ENCODE measurements at regions not wholly inside any gene's neighbourhood (a gene's known extent, or its start where the extent isn't known, plus 50 kb on each side); places are given as distances from the start of the nearest gene placed in this dataset.
A peak's percentile ranks its signal among the peaks of the same experiment; 100 is the strongest.

- Histone ChIP-seq H3K9ac (replicated peaks in 1 of 4; ENCODE audit: extremely low read depth in 1 of 4, low read depth in 3 of 4, low read length in 3 of 4) (no peak overlapping the region), H2BK5ac (ENCODE audit: low read depth, low read length) (0 out of 2 replicates have a peak overlapping the region, but pooled peaks have one; percentile 13), H3K18ac (ENCODE audit: extremely low read depth, low read length) (no peak overlapping the region), H3K23me2 (ENCODE audit: low read depth, low read length) (no peaks in the 10 kb centered on the region), H3K23ac (ENCODE audit: insufficient read length) (no peak overlapping the region), H2BK12ac (ENCODE audit: low read depth, low read length) (no peak overlapping the region; the same call in 1 of the 2 replicates), H3K4me2 (ENCODE audit: insufficient read depth in 1 of 2, low read depth in 2 of 2, low read length in 2 of 2) (no peak overlapping the region), H3K56ac (replicated peaks; ENCODE audit: insufficient read length, low read depth, low read length) (no peak overlapping the region), H2AFZ (ENCODE audit: low read length) (peak overlapping the region; percentile 89), H3K79me1 (ENCODE audit: low read depth, low read length) (no peaks in the 10 kb centered on the region), H3K79me2 (ENCODE audit: control insufficient read depth in 1 of 2, insufficient read depth in 2 of 2, low read length in 2 of 2) (no peaks in the 10 kb centered on the region), H2BK120ac (replicated peaks; ENCODE audit: low read depth, low read length) (no peak overlapping the region), H3K9me3 (ENCODE audit: insufficient read depth in 2 of 2, low read depth in 1 of 2, low read length in 1 of 2) (no peaks in the 10 kb centered on the region; a peak in 2 of 4 replicates), H4K8ac (ENCODE audit: extremely low read depth, insufficient read depth, low read length) (no peak overlapping the region), H3K14ac (ENCODE audit: insufficient read length) (no peak overlapping the region), H4K5ac (ENCODE audit: insufficient read length, low read depth, low read length) (no peak overlapping the region), H4K91ac (replicated peaks; ENCODE audit: insufficient read length, low read length) (no peak overlapping the region), H3K4me3 (ENCODE audit: extremely low read depth in 1 of 4, insufficient read depth in 2 of 4, low read depth in 3 of 4, low read length in 4 of 4) (no peak overlapping the region), H2BK20ac (ENCODE audit: low read length) (peak overlapping the region; percentile 34; the same call in 1 of the 2 replicates), H3K4me1 (replicated peaks in 1 of 4; ENCODE audit: control insufficient read depth in 3 of 4, insufficient read depth in 4 of 4, low read length in 3 of 4) (peaks cover 0 to 4% (median 0%) of the 10 kb centered on the region in 4 experiments; a peak in 2 of 7 replicates), H2BK15ac (ENCODE audit: low read length) (peak overlapping the region; percentile 31; the same call in 1 of the 2 replicates), H2AK5ac (ENCODE audit: low read depth, low read length) (no peak overlapping the region), H3K27ac (ENCODE audit: low read depth, low read length) (no peak overlapping the region), H4K20me1 (replicated peaks in 1 of 2; ENCODE audit: control insufficient read depth in 1 of 2, insufficient read depth in 2 of 2, low read length in 2 of 2) (no peaks in the 10 kb centered on the region), H3K4ac (replicated peaks; ENCODE audit: insufficient read length, low read depth, low read length) (no peak overlapping the region), H3K27me3 (replicated peaks in 1 of 4; ENCODE audit: control insufficient read depth in 3 of 4, extremely low read depth in 1 of 4, insufficient read depth in 3 of 4, low read length in 3 of 4) (no peaks in the 10 kb centered on the region), H3K36me3 (ENCODE audit: control insufficient read depth in 2 of 4, insufficient read depth in 4 of 4, low read length in 3 of 4) (no peaks in the 10 kb centered on the region)
- FAIRE-seq = no peak
- DNase-seq (ENCODE audit: low read depth in 1 of 2, low spot score in 2 of 2) = no peak
- ChIA-PET CTCF (ENCODE audit: partially characterized antibody) (interaction anchor here (0.8 to 1.4 kb wide), 4 partner anchors 10 to 186 kb away, joined by 3 to 4 read pairs (median 3); no protein-coding TSS in a partner anchor), POLR2A (ENCODE audit: partially characterized antibody) (no interaction called here)
- 89% methylated on average over 3 of the region's 3 CpGs; no CpG with 5 or more reads in 1 of the 2 experiments for WGBS, 2 experiments (ENCODE audit: extremely low coverage in 1 of 2, insufficient coverage in 1 of 2, insufficient read length in 1 of 2, insufficient replicate concordance in 2 of 2, low coverage in 1 of 2, low lambda C conversion rate in 2 of 2, missing lambda C conversion rate in 1 of 2)
- TF ChIP-seq CBX8 (IDR thresholded peaks at IDR 0.05; ENCODE audit: borderline replicate concordance, low read depth, low read length) (no peak), POU5F1 (IDR thresholded peaks at IDR 0.05; ENCODE audit: low read depth, low read length) (no peak), NANOG (IDR thresholded peaks at IDR 0.05; ENCODE audit: insufficient read depth, low read depth, low read length, poor library complexity, severe bottlenecking) (no peak), HDAC2 (IDR thresholded peaks at IDR 0.05; ENCODE audit: borderline replicate concordance in 1 of 2, low read depth in 2 of 2, low read length in 2 of 2) (no peak), CTCF (IDR thresholded peaks at IDR 0.05; ENCODE audit: control extremely low read depth in 1 of 3, insufficient read depth in 1 of 3, low read depth in 1 of 3, low read length in 3 of 3) (no peak), JUND (IDR thresholded peaks at IDR 0.05; ENCODE audit: low read length) (no peak), EGR1 (IDR thresholded peaks at IDR 0.05; ENCODE audit: borderline replicate concordance, low read depth, low read length) (no peak), JUN (IDR thresholded peaks at IDR 0.05; ENCODE audit: low read depth, low read length) (no peak)
- TF ChIP-seq, protein P1, sequence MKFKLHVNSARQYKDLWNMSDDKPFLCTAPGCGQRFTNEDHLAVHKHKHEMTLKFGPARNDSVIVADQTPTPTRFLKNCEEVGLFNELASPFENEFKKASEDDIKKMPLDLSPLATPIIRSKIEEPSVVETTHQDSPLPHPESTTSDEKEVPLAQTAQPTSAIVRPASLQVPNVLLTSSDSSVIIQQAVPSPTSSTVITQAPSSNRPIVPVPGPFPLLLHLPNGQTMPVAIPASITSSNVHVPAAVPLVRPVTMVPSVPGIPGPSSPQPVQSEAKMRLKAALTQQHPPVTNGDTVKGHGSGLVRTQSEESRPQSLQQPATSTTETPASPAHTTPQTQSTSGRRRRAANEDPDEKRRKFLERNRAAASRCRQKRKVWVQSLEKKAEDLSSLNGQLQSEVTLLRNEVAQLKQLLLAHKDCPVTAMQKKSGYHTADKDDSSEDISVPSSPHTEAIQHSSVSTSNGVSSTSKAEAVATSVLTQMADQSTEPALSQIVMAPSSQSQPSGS (IDR thresholded peaks at IDR 0.05; ENCODE audit: low read length) = no peak
Measured at GRCh38 chr4:26077756-26078155, 163.7 kb downstream of the SMIM20 start.

All from H1 (cell line).